GM19463 (cell line): ENCODE measurements at regions not wholly inside any gene's neighbourhood (a gene's known extent, or its start where the extent isn't known, plus 50 kb on each side); places are given as distances from the start of the nearest gene placed in this dataset.
"Not testable (repeated sequence)": the region's sequence is repeated elsewhere in the genome, so short reads cannot be mapped to it uniquely, and the experiment has no call there.

Source experiments
- ATAC-seq: cut with Tn5 transposase; IDR thresholded peaks from one replicate; pipeline ENCODE4 v1.9.1; 2021; ENCODE audit warnings: mild to moderate bottlenecking, moderate library complexity; ENCODE audit not compliant: unreplicated experiment

GRCh38 chr14:83827383-83827782 is 1702.6 kb upstream of the FLRT2 start:
- no peak for ATAC-seq

GRCh38 chr14:83828406-83828805 is 1701.5 kb upstream of the FLRT2 start:
- ATAC-seq = no peak

- no peak for ATAC-seq
Measured at GRCh38 chr14:83830316-83830715, 1699.6 kb upstream of the FLRT2 start.

- ATAC-seq = no peak
Measured at GRCh38 chr14:83838226-83838625, 1691.7 kb upstream of the FLRT2 start.

GRCh38 chr14:83842547-83842946 is 1687.4 kb upstream of the FLRT2 start:
- no peak for ATAC-seq

- no peak for ATAC-seq
Measured at GRCh38 chr14:83847102-83847501, 1682.8 kb upstream of the FLRT2 start.

- ATAC-seq = no peak
Measured at GRCh38 chr14:83850092-83850491, 1679.9 kb upstream of the FLRT2 start.

GRCh38 chr14:83856334-83856733 is 1673.6 kb upstream of the FLRT2 start:
- ATAC-seq = no peak

- no peak for ATAC-seq
Measured at GRCh38 chr14:83860631-83861155, 1669.3 kb upstream of the FLRT2 start.

GRCh38 chr14:83863042-83863774 is 1666.7 kb upstream of the FLRT2 start:
- ATAC-seq = no peak

GRCh38 chr14:83864106-83864505 is 1665.8 kb upstream of the FLRT2 start:
- ATAC-seq = no peak

GRCh38 chr14:83867566-83868225 is 1662.2 kb upstream of the FLRT2 start:
- ATAC-seq = no peak

- ATAC-seq = no peak
Measured at GRCh38 chr14:83870546-83871270, 1659.2 kb upstream of the FLRT2 start.

GRCh38 chr14:83873669-83874068 is 1656.3 kb upstream of the FLRT2 start:
- no peak for ATAC-seq

GRCh38 chr14:83874662-83875061 is 1655.3 kb upstream of the FLRT2 start:
- no peak for ATAC-seq

- no peak for ATAC-seq
Measured at GRCh38 chr14:83883732-83884131, 1646.2 kb upstream of the FLRT2 start.

GRCh38 chr14:83885837-83886293 is 1644.1 kb upstream of the FLRT2 start:
- no peak for ATAC-seq

- no peak for ATAC-seq
Measured at GRCh38 chr14:83887866-83888265, 1642.1 kb upstream of the FLRT2 start.

- no peak for ATAC-seq
Measured at GRCh38 chr14:83893447-83893846, 1636.5 kb upstream of the FLRT2 start.

- ATAC-seq = no peak
Measured at GRCh38 chr14:83894568-83894967, 1635.4 kb upstream of the FLRT2 start.

- ATAC-seq = not testable (repeated sequence)
Measured at GRCh38 chr14:83898558-83898957, 1631.4 kb upstream of the FLRT2 start.

- ATAC-seq = no peak
Measured at GRCh38 chr14:83899706-83900105, 1630.2 kb upstream of the FLRT2 start.
